HepG2 (cell line): ENCODE measurements at regions not wholly inside any gene's neighbourhood (a gene's known extent, or its start where the extent isn't known, plus 50 kb on each side); places are given as distances from the start of the nearest gene placed in this dataset.

Experiments
- ATAC-seq: fragments of 200-7000 bp; cut with Tn5 transposase; 3 replicates; pipeline ENCODE4 v1.9.1; 2020; ENCODE audit warnings: mild to moderate bottlenecking, moderate library complexity
- BruUV-seq: library from RNA; stranded (reverse); fragments of 400-500 nt; replicated peaks from 2 replicates; lab custom pipeline; 2021; lab: Mats Ljungman, UMichigan
- CTCF ChIA-PET: fragments of 300-600 bp; formaldehyde crosslinking; extraction: SDS; loops from one replicate; lab custom pipeline; 2021; ENCODE audit warnings: low total read pairs, inconsistent platforms, low intra/inter-chr PET ratio; lab: Yijun Ruan, JAX
- POLR2A ChIA-PET: fragments of 350-600 bp; sonication (Branson Sonifier 250); formaldehyde crosslinking; loops from one replicate; lab custom pipeline; 2020; ENCODE audit warnings: antibody characterized with exemption, inconsistent platforms; lab: Yijun Ruan, JAX
- DNase-seq: peaks from one replicate; pipeline ENCODE4 v3.0.0-alpha.2; 2015; ENCODE audit warnings: low spot score
- FAIRE-seq: peaks from 3 replicates; lab custom pipeline; 2011; peaks lifted over from hg19 to GRCh38; lab: Jason Lieb, UNC
- H2AFZ ChIP-seq: one replicate; pipeline ENCODE4 v1.6.1; 2011; ENCODE audit warnings: low read length, inconsistent platforms
- H3K27ac ChIP-seq: fragments of 300-600 bp; 3 replicates; pipeline ENCODE4 v1.8.0; 2011; ENCODE audit warnings: mixed run types, mild to moderate bottlenecking, mixed read lengths, low read length, inconsistent platforms; ENCODE audit not compliant: insufficient read depth; ENCODE audit errors: extremely low read length
- H3K27me3 ChIP-seq, 2 experiments: fragments of 200-600 bp in 1 of 2; 2 replicates in 1 of 2; 3 replicates in 1 of 2; pipeline versions ENCODE4 v1.6.0 to v1.8.0; 2011; ENCODE audit warnings: low read length in 2 of 2, mild to moderate bottlenecking in 2 of 2, moderate library complexity in 2 of 2, inconsistent platforms in 1 of 2; ENCODE audit not compliant: insufficient read depth in 2 of 2, control insufficient read depth in 1 of 2
- H3K36me3 ChIP-seq, 2 experiments: fragments of 200-600 bp in 1 of 2; replicated peaks in 1 of 2; 2 replicates in 1 of 2; 3 replicates in 1 of 2; pipeline versions ENCODE4 v1.5.1 to v1.8.0; 2011; ENCODE audit warnings: low read length in 2 of 2, inconsistent platforms in 1 of 2; ENCODE audit not compliant: insufficient read depth in 2 of 2, control insufficient read depth in 1 of 2
- H3K4me1 ChIP-seq: 2 replicates; pipeline ENCODE4 v1.5.1; 2012; ENCODE audit warnings: low read length, inconsistent platforms; ENCODE audit not compliant: insufficient read depth
- H3K4me2 ChIP-seq: 2 replicates; pipeline ENCODE4 v1.6.0; 2011; ENCODE audit warnings: low read depth, low read length, inconsistent platforms
- H3K4me3 ChIP-seq, 3 experiments: fragments of 200-600 bp in 1 of 3; sonication (generic), shearing (Covaris generic) in 1 of 3; replicated peaks in 1 of 3; 2 replicates each; pipeline ENCODE4 v1.5.1; 2011 to 2016; ENCODE audit warnings: low read length in 3 of 3, inconsistent platforms in 2 of 3, low read depth in 2 of 3, mild to moderate bottlenecking in 2 of 3, control low read depth in 1 of 3, mixed read lengths in 1 of 3; ENCODE audit not compliant: insufficient read depth in 1 of 3
- H3K79me2 ChIP-seq: one replicate; pipeline ENCODE4 v1.6.1; 2011; ENCODE audit warnings: low read length, inconsistent platforms; ENCODE audit not compliant: insufficient read depth
- H3K9ac ChIP-seq: 2 replicates; pipeline ENCODE4 v1.6.0; 2011; ENCODE audit warnings: mild to moderate bottlenecking, low read depth, low read length, inconsistent platforms; ENCODE audit not compliant: insufficient read depth
- H3K9me3 ChIP-seq: 2 replicates; pipeline ENCODE4 v1.5.1; 2012; ENCODE audit warnings: mild to moderate bottlenecking, low read length
- H4K20me1 ChIP-seq: 2 replicates; pipeline ENCODE4 v1.6.0; 2011; ENCODE audit warnings: inconsistent platforms, mild to moderate bottlenecking, low read length, moderate library complexity; ENCODE audit not compliant: insufficient read depth
- ARNT2 ChIP-seq: sonication (generic); formaldehyde crosslinking; IDR thresholded peaks from 2 replicates; pipeline ENCODE4 v1.8.0; 2022; ENCODE audit warnings: mild to moderate bottlenecking, low read depth, missing genetic modification reagents, moderate library complexity
- ELF4 ChIP-seq: sonication (generic); formaldehyde crosslinking; IDR thresholded peaks from 2 replicates; pipeline ENCODE4 v1.5.0; 2020; ENCODE audit warnings: missing genetic modification reagents, mild to moderate bottlenecking, moderate library complexity, borderline replicate concordance
- GATA4 ChIP-seq: sonication (generic); IDR thresholded peaks from 2 replicates; pipeline ENCODE4 v1.6.1; 2016; ENCODE audit warnings: antibody characterized with exemption, low read depth, borderline replicate concordance
- HMGXB4 ChIP-seq, 2 experiments: sonication (generic) in 1 of 2; formaldehyde crosslinking in 1 of 2; IDR thresholded peaks; 2 replicates each; pipeline versions ENCODE4 v1.4.0 to v1.6.1; 2018 to 2020; ENCODE audit warnings: missing genetic modification reagents in 2 of 2, borderline replicate concordance in 1 of 2, low read depth in 1 of 2, mild to moderate bottlenecking in 1 of 2, missing biosample characterization in 1 of 2
- ISL2 ChIP-seq: sonication (generic); formaldehyde crosslinking; IDR thresholded peaks from 2 replicates; pipeline ENCODE4 v1.5.0; 2020; ENCODE audit warnings: missing genetic modification reagents
- MAFG ChIP-seq: sonication (generic); formaldehyde crosslinking; IDR thresholded peaks from 2 replicates; pipeline ENCODE4 v1.5.1; 2020; ENCODE audit warnings: mild to moderate bottlenecking, missing genetic modification reagents
- NFKB2 ChIP-seq: sonication (generic); formaldehyde crosslinking; IDR thresholded peaks from 2 replicates; pipeline ENCODE4 v1.4.0; 2020; ENCODE audit warnings: missing genetic modification reagents, borderline replicate concordance
- REPIN1 ChIP-seq: sonication (generic); formaldehyde crosslinking; IDR thresholded peaks from 2 replicates; pipeline ENCODE4 v1.8.0; 2022; ENCODE audit warnings: missing genetic modification reagents, low read depth, mild to moderate bottlenecking, borderline replicate concordance
- REXO4 ChIP-seq: sonication (generic); formaldehyde crosslinking; IDR thresholded peaks from 2 replicates; pipeline ENCODE4 v1.8.0; 2022; ENCODE audit warnings: missing genetic modification reagents, mild to moderate bottlenecking, borderline replicate concordance
- ZFX ChIP-seq: sonication (generic); formaldehyde crosslinking; IDR thresholded peaks from 2 replicates; pipeline ENCODE4 v1.4.0; 2020; ENCODE audit warnings: mild to moderate bottlenecking, low read depth, missing genetic modification reagents, moderate library complexity
- ZNF121 ChIP-seq: sonication (generic); formaldehyde crosslinking; IDR thresholded peaks from 2 replicates; pipeline ENCODE4 v1.5.0; 2020; ENCODE audit warnings: mild to moderate bottlenecking, missing genetic modification reagents
- ZNF251 ChIP-seq: sonication (generic); formaldehyde crosslinking; IDR thresholded peaks from 2 replicates; pipeline ENCODE4 v1.9.0; 2021; ENCODE audit warnings: mild to moderate bottlenecking, missing genetic modification reagents
- ZNF333 ChIP-seq: sonication (generic); formaldehyde crosslinking; IDR thresholded peaks from 2 replicates; pipeline ENCODE4 v1.4.0; 2020; ENCODE audit warnings: mild to moderate bottlenecking, missing genetic modification reagents, borderline replicate concordance
- ZNF598 ChIP-seq: sonication (generic); formaldehyde crosslinking; IDR thresholded peaks from 2 replicates; pipeline ENCODE4 v1.5.1; 2020; ENCODE audit warnings: mild to moderate bottlenecking, missing genetic modification reagents, borderline replicate concordance
- ZNF605 ChIP-seq: sonication (generic); formaldehyde crosslinking; IDR thresholded peaks from 2 replicates; pipeline ENCODE4 v1.8.0; 2022; ENCODE audit warnings: mild to moderate bottlenecking, missing genetic modification reagents
- ZNF850 ChIP-seq: sonication (generic); formaldehyde crosslinking; conservative IDR thresholded peaks from 2 replicates; pipeline ENCODE4 v1.9.0; 2021; ENCODE audit warnings: mild to moderate bottlenecking, missing genetic modification reagents
- WGBS: methylation state at CpG from one replicate; pipeline ENCODE4 v1.1.6; 2017; ENCODE audit warnings: low lambda C conversion rate; 5-methylcytosine and 5-hydroxymethylcytosine counted together
- in situ Hi-C: cut with HindIII; loops from 2 replicates; pipeline ENCODE4 v1.10.0; 2017; ENCODE audit warnings: low pct_unique_long_range_greater_than_20kb; ENCODE audit not compliant: extremely low pct_ligation_motif_present
- intact Hi-C: fragments of 100-400 bp; cut with micrococcal nuclease; formaldehyde crosslinking; loops from one replicate; pipeline ENCODE4 v1.10.0; 2022; ENCODE audit not compliant: unreplicated experiment
- TF ChIP-seq, protein P1 (sequence below): sonication (generic); formaldehyde crosslinking; IDR thresholded peaks from 2 replicates; pipeline ENCODE4 v1.5.0; 2020; ENCODE audit warnings: missing genetic modification reagents
- TF ChIP-seq, protein P2 (sequence below): sonication (generic); formaldehyde crosslinking; IDR thresholded peaks from 2 replicates; pipeline ENCODE4 v1.8.1; 2023; ENCODE audit warnings: mild to moderate bottlenecking, inconsistent platforms, moderate library complexity, missing genetic modification reagents, borderline replicate concordance

GRCh38 chr12:131609762-131610161, 101.1 kb upstream of the SFSWAP start:
- in situ Hi-C loops (loop anchor here (10.0 to 25.0 kb wide), 2 partner anchors 225 to 403 kb away; no protein-coding TSS in a partner anchor), intact Hi-C loops (loop anchor here (10.0 kb wide), 1 partner anchor 225 kb away; no protein-coding TSS in a partner anchor)
- TF ChIP-seq MAFG, result no peak
- TF ChIP-seq ARNT2, result no peak
- no peak for TF ChIP-seq ZNF333 (CRISPR knock-in tag)
- TF ChIP-seq ZFX (CRISPR knock-in tag), result no peak
- TF ChIP-seq NFKB2 (CRISPR knock-in tag), result no peak
- TF ChIP-seq ZNF605, result no peak
- TF ChIP-seq, protein P1, sequence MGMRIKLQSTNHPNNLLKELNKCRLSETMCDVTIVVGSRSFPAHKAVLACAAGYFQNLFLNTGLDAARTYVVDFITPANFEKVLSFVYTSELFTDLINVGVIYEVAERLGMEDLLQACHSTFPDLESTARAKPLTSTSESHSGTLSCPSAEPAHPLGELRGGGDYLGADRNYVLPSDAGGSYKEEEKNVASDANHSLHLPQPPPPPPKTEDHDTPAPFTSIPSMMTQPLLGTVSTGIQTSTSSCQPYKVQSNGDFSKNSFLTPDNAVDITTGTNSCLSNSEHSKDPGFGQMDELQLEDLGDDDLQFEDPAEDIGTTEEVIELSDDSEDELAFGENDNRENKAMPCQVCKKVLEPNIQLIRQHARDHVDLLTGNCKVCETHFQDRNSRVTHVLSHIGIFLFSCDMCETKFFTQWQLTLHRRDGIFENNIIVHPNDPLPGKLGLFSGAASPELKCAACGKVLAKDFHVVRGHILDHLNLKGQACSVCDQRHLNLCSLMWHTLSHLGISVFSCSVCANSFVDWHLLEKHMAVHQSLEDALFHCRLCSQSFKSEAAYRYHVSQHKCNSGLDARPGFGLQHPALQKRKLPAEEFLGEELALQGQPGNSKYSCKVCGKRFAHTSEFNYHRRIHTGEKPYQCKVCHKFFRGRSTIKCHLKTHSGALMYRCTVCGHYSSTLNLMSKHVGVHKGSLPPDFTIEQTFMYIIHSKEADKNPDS (CRISPR knock-in tag), result no peak
- no peak for TF ChIP-seq ZNF850 (CRISPR knock-in tag)
- TF ChIP-seq ZNF121 (CRISPR knock-in tag), result no peak
- no peak for TF ChIP-seq GATA4
- no peak for TF ChIP-seq ZNF251 (CRISPR knock-in tag)
- no peak for TF ChIP-seq ISL2 (CRISPR knock-in tag)
- TF ChIP-seq REPIN1, result no peak
- TF ChIP-seq ZNF598 (CRISPR knock-in tag), result no peak
- no peak for TF ChIP-seq HMGXB4 (CRISPR knock-in tag; IDR thresholded peaks at IDR 0.05; ENCODE audit: borderline replicate concordance in 1 of 2, low read depth in 1 of 2)
- TF ChIP-seq ELF4 (CRISPR knock-in tag), result no peak
- no peak for TF ChIP-seq REXO4
- TF ChIP-seq, protein P2, sequence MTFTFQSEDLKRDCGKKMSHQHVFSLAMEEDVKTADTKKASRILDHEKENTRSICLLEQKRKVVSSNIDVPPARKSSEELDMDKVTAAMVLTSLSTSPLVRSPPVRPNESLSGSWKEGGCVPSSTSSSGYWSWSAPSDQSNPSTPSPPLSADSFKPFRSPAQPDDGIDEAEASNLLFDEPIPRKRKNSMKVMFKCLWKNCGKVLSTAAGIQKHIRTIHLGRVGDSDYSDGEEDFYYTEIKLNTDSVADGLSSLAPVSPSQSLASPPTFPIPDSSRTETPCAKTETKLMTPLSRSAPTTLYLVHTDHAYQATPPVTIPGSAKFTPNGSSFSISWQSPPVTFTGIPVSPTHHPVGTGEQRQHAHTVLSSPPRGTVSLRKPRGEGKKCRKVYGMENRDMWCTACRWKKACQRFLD, result no peak
- Histone ChIP-seq H3K27ac (no peak overlapping the region), H2AFZ (no peak overlapping the region), H3K79me2 (no peaks in the 10 kb centered on the region), H3K4me2 (no peak overlapping the region), H3K9me3 (no peaks in the 10 kb centered on the region), H3K9ac (no peak overlapping the region), H3K36me3 (no peaks in the 10 kb centered on the region), H3K27me3 (peaks cover 14 to 85% of the 10 kb centered on the region in 2 experiments; a peak in 4 of 5 replicates), H4K20me1 (no peaks in the 10 kb centered on the region), H3K4me1 (no peaks in the 10 kb centered on the region), H3K4me3 (no peak overlapping the region)
- no peak for FAIRE-seq
- DNase-seq, result no peak
- WGBS, result 39% methylated on average over 7 of the region's 9 CpGs
- BruUV-seq, result no TSS peak
- ChIA-PET CTCF (no interaction called here), POLR2A (no interaction called here)
- no peak for ATAC-seq
